ENCODE measurements at regions not wholly inside any gene's neighbourhood (a gene's known extent, or its start where the extent isn't known, plus 50 kb on each side); places are given as distances from the start of the nearest gene placed in this dataset.

GRCh38 chr5:10858945-10859344 lies 97.9 kb upstream of the DAP start:
- DNase-seq (ENCODE audit: insufficient read length, low spot score): no peak
- no peak for FAIRE-seq
- TF ChIP-seq CTCF (IDR thresholded peaks at IDR 0.05; ENCODE audit: insufficient read depth, missing control alignments): no peak

- FAIRE-seq (no peak), DNase-seq (ENCODE audit: insufficient read length, low spot score) (no peak)
- TF ChIP-seq CTCF (IDR thresholded peaks at IDR 0.05; ENCODE audit: insufficient read depth, missing control alignments): no peak
Observed at GRCh38 chr5:10858307-10858706, 97.3 kb upstream of the DAP start.

GRCh38 chr5:10857338-10857733 lies 96.3 kb upstream of the DAP start:
- DNase-seq (ENCODE audit: insufficient read length, low spot score) (no peak), FAIRE-seq (no peak)
- no peak for TF ChIP-seq CTCF (IDR thresholded peaks at IDR 0.05; ENCODE audit: insufficient read depth, missing control alignments)

- DNase-seq (ENCODE audit: insufficient read length, low spot score): peak; percentile 41
- FAIRE-seq: no peak
Observed at GRCh38 chr5:10856683-10857337, 95.8 kb upstream of the DAP start.

GRCh38 chr5:10856071-10856470 lies 95.0 kb upstream of the DAP start:
- no peak for DNase-seq (ENCODE audit: insufficient read length, low spot score)
- no peak for TF ChIP-seq CTCF (IDR thresholded peaks at IDR 0.05; ENCODE audit: insufficient read depth, missing control alignments)
- FAIRE-seq: no peak

More at GRCh38 chr5:10856683-10857337, 95.8 kb upstream of the DAP start:
- peak; percentile 74 for TF ChIP-seq CTCF (IDR thresholded peaks at IDR 0.05; ENCODE audit: insufficient read depth, missing control alignments)

GRCh38 chr5:10854506-10855277 lies 93.7 kb upstream of the DAP start:
- no peak for FAIRE-seq
- no peak for TF ChIP-seq CTCF (IDR thresholded peaks at IDR 0.05; ENCODE audit: insufficient read depth, missing control alignments)
- no peak for DNase-seq (ENCODE audit: insufficient read length, low spot score)

GRCh38 chr5:10853154-10853553 lies 92.1 kb upstream of the DAP start:
- TF ChIP-seq CTCF (IDR thresholded peaks at IDR 0.05; ENCODE audit: insufficient read depth, missing control alignments): no peak
- FAIRE-seq (no peak), DNase-seq (ENCODE audit: insufficient read length, low spot score) (no peak)
